Endodermal cell (in vitro differentiated cells): ENCODE measurements at regions not wholly inside any gene's neighbourhood (a gene's known extent, or its start where the extent isn't known, plus 50 kb on each side); places are given as distances from the start of the nearest gene placed in this dataset.

Source experiments
- DNase-seq: peaks from one replicate; pipeline ENCODE4 v3.0.0-alpha.2; 2017
- H3K27ac ChIP-seq: 2 replicates; pipeline ENCODE4 v1.5.1; 2013; ENCODE audit warnings: mild to moderate bottlenecking, low read depth, low read length, moderate library complexity
- H3K27me3 ChIP-seq: 2 replicates; pipeline ENCODE4 v1.6.1; 2013; ENCODE audit warnings: mild to moderate bottlenecking, low read length, moderate library complexity; ENCODE audit not compliant: insufficient read depth, control insufficient read depth, poor library complexity, severe bottlenecking
- H3K36me3 ChIP-seq: 2 replicates; pipeline ENCODE4 v1.7.0; 2013; ENCODE audit warnings: mild to moderate bottlenecking, low read length, moderate library complexity; ENCODE audit not compliant: control insufficient read depth, insufficient read depth
- H3K4me1 ChIP-seq: one replicate; pipeline ENCODE4 v1.7.0; 2013; ENCODE audit warnings: low read length; ENCODE audit not compliant: control insufficient read depth, insufficient read depth
- H3K4me3 ChIP-seq: 2 replicates; pipeline ENCODE4 v1.5.1; 2013; ENCODE audit warnings: mild to moderate bottlenecking, low read length, moderate library complexity
- H3K9ac ChIP-seq: 2 replicates; pipeline ENCODE4 v1.6.1; 2013; ENCODE audit warnings: mild to moderate bottlenecking, low read length, moderate library complexity; ENCODE audit not compliant: poor library complexity, severe bottlenecking; ENCODE audit errors: extremely low read depth
- H3K9me3 ChIP-seq: 2 replicates; pipeline ENCODE4 v1.6.1; 2013; ENCODE audit warnings: mild to moderate bottlenecking, low read length, moderate library complexity; ENCODE audit not compliant: control insufficient read depth
- H3K27ac Mint-ChIP-seq: 2 replicates; pipeline ENCODE4 v1.8.0; 2020; ENCODE audit warnings: mixed read lengths
- H3K27me3 Mint-ChIP-seq: 2 replicates; pipeline ENCODE4 v1.8.0; 2021; ENCODE audit warnings: mild to moderate bottlenecking, mixed read lengths; ENCODE audit not compliant: insufficient read depth
- H3K36me3 Mint-ChIP-seq: 2 replicates; pipeline ENCODE4 v1.8.0; 2020; ENCODE audit warnings: low read depth, mixed read lengths
- H3K4me1 Mint-ChIP-seq: 2 replicates; pipeline ENCODE4 v1.8.0; 2020; ENCODE audit warnings: mixed read lengths
- H3K4me3 Mint-ChIP-seq: 2 replicates; pipeline ENCODE4 v1.8.0; 2020; ENCODE audit warnings: mild to moderate bottlenecking, moderate library complexity, mixed read lengths
- H3K9me3 Mint-ChIP-seq: 2 replicates; pipeline ENCODE4 v1.8.0; 2020; ENCODE audit warnings: mild to moderate bottlenecking, mixed read lengths
- CTCF ChIP-seq: fragments of 200-600 bp; sonication (generic); conservative IDR thresholded peaks from 2 replicates; pipeline ENCODE4 v1.5.0; 2021; ENCODE audit warnings: antibody characterized with exemption, mild to moderate bottlenecking
- WGBS, 2 experiments: methylation state at CpG; one replicate each; pipeline versions ENCODE4 v1.1.5 to v1.1.7; 2013; ENCODE audit warnings: missing lambda C conversion rate in 2 of 2, mixed read lengths in 1 of 2; ENCODE audit not compliant: insufficient coverage in 1 of 2, insufficient read length in 1 of 2; 5-methylcytosine and 5-hydroxymethylcytosine counted together

GRCh38 chr7:25884265-25884828 is 267.7 kb upstream of the NFE2L3 start:
- no peak overlapping the region for H3K4me3 ChIP-seq
- H3K9me3 ChIP-seq, result no peaks in the 10 kb centered on the region
- no peak overlapping the region for H3K27ac ChIP-seq
- no peak overlapping the region for H3K4me3 Mint-ChIP-seq
- no peaks in the 10 kb centered on the region for H3K36me3 ChIP-seq
- H3K27ac Mint-ChIP-seq, result no peak overlapping the region
- peaks cover 8% of the 10 kb centered on the region for H3K27me3 ChIP-seq
- no peaks in the 10 kb centered on the region for H3K4me1 Mint-ChIP-seq
- no peaks in the 10 kb centered on the region for H3K9me3 Mint-ChIP-seq
- no peak overlapping the region for H3K9ac ChIP-seq
- H3K27me3 Mint-ChIP-seq, result peaks cover 2% of the 10 kb centered on the region
- H3K4me1 ChIP-seq, result no peaks in the 10 kb centered on the region
- no peak for DNase-seq
- 93 to 95% methylated on average over 10 to 13 of the region's 13 CpGs for WGBS, 2 experiments
- TF ChIP-seq CTCF, result no peak
- H3K36me3 Mint-ChIP-seq, result no peaks in the 10 kb centered on the region

- H3K4me1 ChIP-seq, result no peaks in the 10 kb centered on the region
- H3K9ac ChIP-seq, result no peak overlapping the region
- H3K27me3 Mint-ChIP-seq, result no peaks in the 10 kb centered on the region
- H3K36me3 ChIP-seq, result no peaks in the 10 kb centered on the region
- H3K27ac ChIP-seq, result no peak overlapping the region
- no peak overlapping the region for H3K4me3 ChIP-seq
- peaks cover 3% of the 10 kb centered on the region for H3K27me3 ChIP-seq
- WGBS, 2 experiments, result 87% methylated on average over 7 of the region's 7 CpGs; no CpG with 5 or more reads in 1 of the 2 experiments
- H3K4me3 Mint-ChIP-seq, result no peak overlapping the region
- no peaks in the 10 kb centered on the region for H3K9me3 Mint-ChIP-seq
- no peaks in the 10 kb centered on the region for H3K9me3 ChIP-seq
- H3K36me3 Mint-ChIP-seq, result no peaks in the 10 kb centered on the region
- H3K27ac Mint-ChIP-seq, result no peak overlapping the region
- DNase-seq, result no peak
- no peak for TF ChIP-seq CTCF
- no peaks in the 10 kb centered on the region for H3K4me1 Mint-ChIP-seq
Observed at GRCh38 chr7:25885057-25885576, 266.9 kb upstream of the NFE2L3 start.

- 89 to 91% methylated on average over 5 to 6 of the region's 6 CpGs for WGBS, 2 experiments
Observed at GRCh38 chr7:25886387-25887240, 265.4 kb upstream of the NFE2L3 start.

More at GRCh38 chr7:25886387-25887240, 265.4 kb upstream of the NFE2L3 start:
- no peak for DNase-seq
- H3K27ac Mint-ChIP-seq, result no peak overlapping the region
- H3K4me1 Mint-ChIP-seq, result no peaks in the 10 kb centered on the region
- no peaks in the 10 kb centered on the region for H3K27me3 ChIP-seq
- H3K4me3 ChIP-seq, result no peak overlapping the region
- no peaks in the 10 kb centered on the region for H3K36me3 ChIP-seq
- no peaks in the 10 kb centered on the region for H3K9me3 Mint-ChIP-seq
- H3K27me3 Mint-ChIP-seq, result no peaks in the 10 kb centered on the region
- H3K27ac ChIP-seq, result no peak overlapping the region
- H3K9ac ChIP-seq, result no peak overlapping the region
- H3K4me3 Mint-ChIP-seq, result no peak overlapping the region
- no peaks in the 10 kb centered on the region for H3K9me3 ChIP-seq
- H3K36me3 Mint-ChIP-seq, result no peaks in the 10 kb centered on the region
- no peak for TF ChIP-seq CTCF
- no peaks in the 10 kb centered on the region for H3K4me1 ChIP-seq
